K562 (cell line): ENCODE measurements at regions not wholly inside any gene's neighbourhood (a gene's known extent, or its start where the extent isn't known, plus 50 kb on each side); places are given as distances from the start of the nearest gene placed in this dataset.

ENCODE experiments used
- ATAC-seq: fragments of 200-7000 bp; cut with Tn5 transposase; 3 replicates; pipeline ENCODE4 v1.9.1; 2020; ENCODE audit warnings: moderate library complexity
- BruUV-seq: library from RNA; stranded (reverse); fragments of 400-500 nt; replicated peaks from 2 replicates; lab custom pipeline; 2021; lab: Mats Ljungman, UMichigan
- CTCF ChIA-PET: fragments of 300-600 bp; formaldehyde crosslinking; extraction: SDS; loops from one replicate; lab custom pipeline; 2021; ENCODE audit warnings: low intra/inter-chr PET ratio; lab: Yijun Ruan, JAX
- POLR2A ChIA-PET: fragments of 300-600, 350-650 bp; sonication (Branson Sonifier 250); formaldehyde crosslinking; extraction: SDS; loops from one replicate; lab custom pipeline; 2021; ENCODE audit warnings: antibody characterized with exemption, inconsistent platforms; lab: Yijun Ruan, JAX
- DNase-seq, 4 experiments: peaks; one replicate each; pipeline versions ENCODE4 v3.0.0 to v3.0.0-alpha.2; 2011 to 2018; ENCODE audit warnings: low spot score in 3 of 4, mixed read lengths in 3 of 4; ENCODE audit errors: extremely low read depth in 1 of 4
- FAIRE-seq: peaks from 2 replicates; lab custom pipeline; 2011; peaks lifted over from hg19 to GRCh38; lab: Jason Lieb, UNC
- H2AFZ ChIP-seq: 2 replicates; pipeline ENCODE4 v1.6.0; 2011; ENCODE audit warnings: low read depth, low read length, control low read depth, inconsistent platforms
- H3K27ac ChIP-seq: fragments of 200-600 bp; 3 replicates; pipeline ENCODE4 v1.8.0; 2011; ENCODE audit warnings: low read depth, mild to moderate bottlenecking, control low read depth, inconsistent platforms, low read length, moderate library complexity, mixed read lengths; ENCODE audit errors: extremely low read depth
- H3K27me3 ChIP-seq, 2 experiments: fragments of 300-600 bp in 1 of 2; 2 replicates in 1 of 2; 3 replicates in 1 of 2; pipeline versions ENCODE4 v1.6.0 to v1.8.0; 2011; ENCODE audit warnings: inconsistent platforms in 2 of 2, low read length in 2 of 2, mild to moderate bottlenecking in 1 of 2, mixed read lengths in 1 of 2, moderate library complexity in 1 of 2; ENCODE audit not compliant: control insufficient read depth in 2 of 2, insufficient read depth in 2 of 2
- H3K36me3 ChIP-seq: fragments of 300-600 bp; 3 replicates; pipeline ENCODE4 v1.8.0; 2011; ENCODE audit warnings: mild to moderate bottlenecking, low read length, inconsistent platforms; ENCODE audit not compliant: control insufficient read depth, insufficient read depth
- H3K4me1 ChIP-seq, 2 experiments: fragments of 200-600 bp in 1 of 2; replicated peaks in 1 of 2; 2 replicates in 1 of 2; 3 replicates in 1 of 2; pipeline versions ENCODE4 v1.5.1 to v1.8.0; 2011; ENCODE audit warnings: inconsistent platforms in 2 of 2, low read length in 2 of 2, mild to moderate bottlenecking in 1 of 2, mixed read lengths in 1 of 2, moderate library complexity in 1 of 2; ENCODE audit not compliant: control insufficient read depth in 2 of 2, insufficient read depth in 2 of 2
- H3K4me2 ChIP-seq: 2 replicates; pipeline ENCODE4 v1.6.1; 2011; ENCODE audit warnings: low read length, control low read depth, inconsistent platforms, mixed read lengths; ENCODE audit not compliant: insufficient read depth
- H3K4me3 ChIP-seq: fragments of 200-600 bp; sonication (generic), shearing (Covaris generic); 2 replicates; pipeline ENCODE4 v1.5.1; 2016; ENCODE audit warnings: control low read depth, inconsistent platforms
- H3K79me2 ChIP-seq: fragments of 200-600 bp; 3 replicates; pipeline ENCODE4 v1.8.0; 2011; ENCODE audit warnings: low read length, inconsistent platforms; ENCODE audit not compliant: control insufficient read depth, insufficient read depth
- H3K9ac ChIP-seq, 2 experiments: 2 replicates each; pipeline versions ENCODE4 v1.6.0 to v1.6.1; 2011; ENCODE audit warnings: low read depth in 2 of 2, low read length in 2 of 2, control low read depth in 1 of 2, inconsistent platforms in 1 of 2, mild to moderate bottlenecking in 1 of 2, mixed read lengths in 1 of 2; ENCODE audit not compliant: insufficient read depth in 1 of 2
- H3K9me1 ChIP-seq: one replicate; pipeline ENCODE4 v1.6.0; 2011; ENCODE audit warnings: inconsistent platforms, mild to moderate bottlenecking, low read length, moderate library complexity; ENCODE audit not compliant: control insufficient read depth, insufficient read depth
- H3K9me3 ChIP-seq: replicated peaks from 2 replicates; pipeline ENCODE4 v1.5.1; 2011; ENCODE audit warnings: low read depth, low read length, inconsistent platforms; ENCODE audit not compliant: control insufficient read depth, insufficient read depth
- H4K20me1 ChIP-seq: replicated peaks from 2 replicates; pipeline ENCODE4 v1.6.1; 2011; ENCODE audit warnings: low read length, inconsistent platforms, mixed read lengths; ENCODE audit not compliant: control insufficient read depth, insufficient read depth
- CBFB ChIP-seq: sonication (generic); formaldehyde crosslinking; IDR thresholded peaks from 2 replicates; pipeline ENCODE4 v1.4.0; 2020; ENCODE audit warnings: mild to moderate bottlenecking, missing genetic modification reagents
- CCAR2 ChIP-seq: fragments of 200-400 bp; formaldehyde crosslinking; IDR thresholded peaks from 2 replicates; pipeline ENCODE4 v1.6.1; 2017; ENCODE audit warnings: mild to moderate bottlenecking, low read depth, low read length
- CHD1 ChIP-seq: fragments of 200-600 bp; sonication (generic); IDR thresholded peaks from one replicate; pipeline ENCODE4 v1.6.1; 2012; ENCODE audit warnings: mild to moderate bottlenecking, moderate library complexity, low read length, inconsistent platforms
- FOXP1 ChIP-seq: sonication (generic); formaldehyde crosslinking; IDR thresholded peaks from 2 replicates; pipeline ENCODE4 v1.8.0; 2022; ENCODE audit warnings: mild to moderate bottlenecking, missing genetic modification reagents
- GATAD2B ChIP-seq: fragments of 450-650 bp; IDR thresholded peaks from 2 replicates; pipeline ENCODE4 v1.6.1; 2017; ENCODE audit warnings: mild to moderate bottlenecking, borderline replicate concordance
- HDAC3 ChIP-seq: fragments of 450-650 bp; IDR thresholded peaks from 2 replicates; pipeline ENCODE4 v1.6.1; 2018; ENCODE audit warnings: borderline replicate concordance, mild to moderate bottlenecking, moderate library complexity; ENCODE audit not compliant: partially characterized antibody
- NBN ChIP-seq: fragments of 450-650 bp; IDR thresholded peaks from 2 replicates; pipeline ENCODE4 v1.6.1; 2016; ENCODE audit warnings: low read depth, mild to moderate bottlenecking
- PHB2 ChIP-seq: fragments of 450-650 bp; IDR thresholded peaks from 2 replicates; pipeline ENCODE4 v1.6.1; 2017; ENCODE audit warnings: low read depth
- POLR3A ChIP-seq: IDR thresholded peaks from 2 replicates; pipeline ENCODE4 v1.6.1; 2011; ENCODE audit warnings: borderline replicate concordance, mild to moderate bottlenecking, moderate library complexity; ENCODE audit not compliant: insufficient read length, insufficient read depth; ENCODE audit errors: extremely low read depth
- RAD51 ChIP-seq: fragments of 450-650 bp; IDR thresholded peaks from 2 replicates; pipeline ENCODE4 v1.7.1; 2016; ENCODE audit warnings: low read depth, mild to moderate bottlenecking, borderline replicate concordance
- TEAD4 ChIP-seq, 2 experiments: sonication (generic) in 1 of 2; formaldehyde crosslinking in 1 of 2; IDR thresholded peaks; 2 replicates each; pipeline versions ENCODE4 v1.6.1 to v1.8.0; 2012 to 2022; ENCODE audit warnings: borderline replicate concordance in 1 of 2, inconsistent platforms in 1 of 2, low read length in 1 of 2, mild to moderate bottlenecking in 1 of 2, missing genetic modification reagents in 1 of 2
- ZBTB17 ChIP-seq: fragments of 450-650 bp; formaldehyde crosslinking; IDR thresholded peaks from 2 replicates; pipeline ENCODE4 v1.4.0; 2020; ENCODE audit warnings: mild to moderate bottlenecking
- ZNF134 ChIP-seq: fragments of 250-450 bp; sonication (Bioruptor Pico); conservative IDR thresholded peaks from 2 replicates; pipeline ENCODE4 v1.4.0; 2020
- ZNF217 ChIP-seq: sonication (generic); formaldehyde crosslinking; IDR thresholded peaks from 2 replicates; pipeline ENCODE4 v1.8.0; 2022; ENCODE audit warnings: mild to moderate bottlenecking, missing genetic modification reagents
- ZNF24 ChIP-seq: fragments of 450-650 bp; IDR thresholded peaks from 2 replicates; pipeline ENCODE4 v1.6.1; 2016
- in situ Hi-C: fragments of 300-500 bp; cut with MboI; formaldehyde crosslinking; loops from 4 replicates; pipeline ENCODE4 v1.15.0; 2018; ENCODE audit warnings: inconsistent platforms, mixed read lengths
- intact Hi-C: fragments of 100-400 bp; cut with micrococcal nuclease; formaldehyde crosslinking; loops from 2 replicates; pipeline ENCODE4 v1.14.2; 2022
- TF ChIP-seq, protein P1 (sequence below): fragments of 250-450 bp; sonication (Bioruptor Pico); IDR thresholded peaks from 2 replicates; pipeline ENCODE4 v1.8.0; 2022; ENCODE audit warnings: inconsistent platforms

GRCh38 chr14:87449016-87449415 is 544.0 kb downstream of the GALC start:
- no peak for ATAC-seq
- Histone ChIP-seq H3K9ac (no peak overlapping the region), H2AFZ (no peak overlapping the region), H3K27me3 (no peaks in the 10 kb centered on the region), H3K36me3 (no peaks in the 10 kb centered on the region), H3K4me1 (no peaks in the 10 kb centered on the region), H3K4me2 (no peak overlapping the region), H3K9me1 (no peaks in the 10 kb centered on the region), H4K20me1 (no peaks in the 10 kb centered on the region), H3K79me2 (no peaks in the 10 kb centered on the region), H3K4me3 (no peak overlapping the region), H3K9me3 (no peaks in the 10 kb centered on the region), H3K27ac (no peak overlapping the region)
- no peak for FAIRE-seq
- DNase-seq, result no peak
- POLR2A ChIA-PET, result no interaction called here
- BruUV-seq, result no TSS peak
- TF ChIP-seq, protein P1, sequence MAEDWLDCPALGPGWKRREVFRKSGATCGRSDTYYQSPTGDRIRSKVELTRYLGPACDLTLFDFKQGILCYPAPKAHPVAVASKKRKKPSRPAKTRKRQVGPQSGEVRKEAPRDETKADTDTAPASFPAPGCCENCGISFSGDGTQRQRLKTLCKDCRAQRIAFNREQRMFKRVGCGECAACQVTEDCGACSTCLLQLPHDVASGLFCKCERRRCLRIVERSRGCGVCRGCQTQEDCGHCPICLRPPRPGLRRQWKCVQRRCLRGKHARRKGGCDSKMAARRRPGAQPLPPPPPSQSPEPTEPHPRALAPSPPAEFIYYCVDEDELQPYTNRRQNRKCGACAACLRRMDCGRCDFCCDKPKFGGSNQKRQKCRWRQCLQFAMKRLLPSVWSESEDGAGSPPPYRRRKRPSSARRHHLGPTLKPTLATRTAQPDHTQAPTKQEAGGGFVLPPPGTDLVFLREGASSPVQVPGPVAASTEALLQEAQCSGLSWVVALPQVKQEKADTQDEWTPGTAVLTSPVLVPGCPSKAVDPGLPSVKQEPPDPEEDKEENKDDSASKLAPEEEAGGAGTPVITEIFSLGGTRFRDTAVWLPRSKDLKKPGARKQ (CRISPR knock-in tag), result no peak
- TF ChIP-seq CHD1 (no peak), ZNF24 (no peak), ZNF134 (no peak), CCAR2 (no peak), POLR3A (no peak), TEAD4 (IDR thresholded peaks at IDR 0.05; ENCODE audit: low read length) (no peak), TEAD4 (CRISPR knock-in tag; IDR thresholded peaks at IDR 0.05; ENCODE audit: borderline replicate concordance) (no peak), ZBTB17 (no peak), HDAC3 (no peak), CBFB (no peak), PHB2 (no peak), FOXP1 (no peak), NBN (no peak), RAD51 (no peak), ZNF217 (CRISPR knock-in tag) (no peak), GATAD2B (no peak)
- CTCF ChIA-PET, result no interaction called here
- intact Hi-C loops (no loop called here), in situ Hi-C loops (no loop called here)
